DLD1 (cell line): ENCODE measurements at regions not wholly inside any gene's neighbourhood (a gene's known extent, or its start where the extent isn't known, plus 50 kb on each side); places are given as distances from the start of the nearest gene placed in this dataset.

Source experiments
- in situ Hi-C: cut with HindIII; loops from 2 replicates; pipeline ENCODE4 v1.10.0; 2017; ENCODE audit warnings: low sequenced_read_pairs

DNA sequence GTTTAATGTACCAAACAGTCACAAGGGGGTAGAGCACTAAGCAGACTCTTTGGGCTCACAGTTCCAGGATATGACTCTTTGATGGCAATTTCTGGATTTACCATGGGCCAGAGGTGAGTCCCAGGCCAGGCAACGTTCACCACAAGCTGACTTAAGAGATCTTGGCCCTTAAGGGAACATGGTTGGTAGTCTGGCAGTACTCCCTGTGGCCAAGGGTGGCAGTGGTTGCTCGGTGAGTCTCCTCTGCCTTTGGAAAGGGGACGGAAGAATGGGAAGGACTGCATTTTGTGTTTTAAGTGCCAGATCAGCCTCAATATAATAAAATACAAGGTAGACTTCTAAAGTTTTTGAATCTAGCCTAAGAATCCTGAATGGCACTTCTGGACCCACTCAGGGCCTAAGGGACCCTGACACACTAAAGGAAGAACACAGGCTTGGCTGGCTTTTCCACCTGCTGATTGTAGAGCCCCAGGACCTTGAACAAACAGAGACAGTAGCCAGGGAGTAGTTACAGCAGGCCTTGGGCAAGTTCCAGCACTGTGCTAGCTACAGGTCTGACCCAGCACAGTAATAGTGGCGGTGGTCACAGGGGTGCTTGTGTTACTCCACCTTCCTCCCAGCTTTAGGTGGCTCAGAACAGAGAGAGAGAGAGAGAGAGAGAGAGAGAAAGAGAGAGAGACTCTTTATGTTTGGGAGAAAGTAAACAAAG lies 730.7 kb upstream of the ALCAM start:
- in situ Hi-C loops = no loop called here

DNA sequence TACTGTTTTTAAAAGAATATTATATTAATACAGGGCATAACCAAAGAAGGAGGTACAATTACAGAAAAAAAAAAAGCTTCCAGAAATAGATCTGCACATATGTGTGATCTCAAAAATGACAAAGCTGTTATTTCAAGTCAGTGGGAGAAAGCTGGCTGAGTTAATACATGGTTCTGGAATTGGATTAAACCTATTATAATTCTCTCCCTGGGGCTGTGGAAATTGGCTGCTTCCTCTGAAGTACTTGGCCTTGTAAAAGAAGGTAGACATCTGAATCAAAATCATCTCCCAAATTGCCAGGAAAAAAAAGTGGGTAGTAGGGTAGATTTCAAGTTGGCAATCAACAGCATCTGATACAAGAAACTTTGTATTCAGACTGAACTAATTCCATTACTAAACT lies 723.9 kb upstream of the ALCAM start:
- in situ Hi-C loops = no loop called here

DNA sequence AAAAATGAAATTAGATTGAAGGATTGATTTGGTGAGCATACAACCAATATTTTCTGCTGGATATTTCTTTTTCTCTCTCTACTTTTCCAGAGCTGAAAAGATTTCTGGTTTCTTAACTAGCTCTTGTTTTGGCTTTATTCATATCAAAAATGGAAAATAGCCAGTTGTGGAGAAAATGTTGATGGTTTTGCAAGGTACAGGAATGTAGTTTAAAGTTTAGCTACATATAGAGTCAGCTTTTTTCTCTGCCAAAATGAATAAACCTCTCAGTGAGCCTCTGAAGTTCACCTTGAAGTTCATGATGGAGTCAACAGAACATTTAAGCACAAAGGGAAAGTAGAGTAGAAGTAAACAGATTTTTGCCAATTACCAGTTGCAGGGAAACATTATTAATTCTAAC lies 720.5 kb upstream of the ALCAM start:
- in situ Hi-C loops = no loop called here

DNA sequence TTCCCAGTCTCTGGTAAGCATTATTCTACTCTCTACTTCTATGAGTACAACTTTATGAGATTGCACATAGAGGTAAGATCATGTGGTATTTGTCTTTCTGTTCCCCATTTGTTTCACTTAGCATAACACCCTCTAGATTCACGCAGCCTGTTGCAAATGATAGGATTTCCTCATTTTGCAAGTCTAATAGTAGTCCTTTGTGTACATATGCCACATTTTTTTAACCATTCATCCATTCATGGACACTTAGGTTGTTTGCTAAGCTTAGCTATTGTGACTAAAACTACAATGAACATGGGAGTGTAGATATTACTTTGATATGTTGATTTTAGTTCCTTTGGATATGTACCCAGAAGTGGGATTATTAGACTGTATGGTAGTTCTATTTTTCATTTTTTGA lies 717.9 kb upstream of the ALCAM start:
- in situ Hi-C loops = no loop called here

DNA sequence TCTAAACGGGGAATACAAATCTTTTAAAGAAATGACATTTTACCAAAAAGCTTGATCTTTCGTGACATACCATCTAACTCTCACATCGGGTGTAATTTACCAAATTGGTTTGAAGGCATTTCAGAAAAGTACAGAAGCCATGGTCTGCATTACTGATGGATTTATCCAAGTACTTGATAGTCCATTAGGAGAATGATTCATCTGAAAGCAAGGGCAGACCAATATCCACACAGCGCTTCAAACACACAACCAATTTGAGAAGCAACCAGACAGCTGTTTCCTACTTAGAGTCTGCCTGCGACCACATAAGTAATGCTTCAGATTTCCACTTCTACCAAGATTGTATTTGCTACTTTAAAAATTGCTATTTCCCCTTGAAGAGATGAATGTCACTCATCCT lies 697.6 kb upstream of the ALCAM start:
- in situ Hi-C loops = no loop called here

DNA sequence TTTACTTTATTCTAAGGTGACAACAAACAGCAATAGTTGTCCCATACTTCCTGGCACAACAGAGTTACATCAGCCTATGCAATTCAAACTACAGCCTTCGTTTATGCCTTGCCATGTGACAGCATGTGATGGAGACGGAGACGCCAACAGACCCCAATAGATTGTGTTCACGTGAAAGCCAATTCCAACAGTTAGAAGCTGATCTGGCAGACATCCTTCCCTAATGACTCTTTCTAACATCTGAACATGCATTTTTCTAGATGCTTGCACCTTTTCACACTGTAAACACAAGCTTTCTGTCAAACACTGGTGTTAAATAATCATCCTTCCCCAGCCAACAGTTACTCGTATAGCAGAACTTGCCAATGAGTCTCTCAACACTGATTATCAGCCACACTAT lies 694.4 kb upstream of the ALCAM start:
- in situ Hi-C loops = no loop called here

DNA sequence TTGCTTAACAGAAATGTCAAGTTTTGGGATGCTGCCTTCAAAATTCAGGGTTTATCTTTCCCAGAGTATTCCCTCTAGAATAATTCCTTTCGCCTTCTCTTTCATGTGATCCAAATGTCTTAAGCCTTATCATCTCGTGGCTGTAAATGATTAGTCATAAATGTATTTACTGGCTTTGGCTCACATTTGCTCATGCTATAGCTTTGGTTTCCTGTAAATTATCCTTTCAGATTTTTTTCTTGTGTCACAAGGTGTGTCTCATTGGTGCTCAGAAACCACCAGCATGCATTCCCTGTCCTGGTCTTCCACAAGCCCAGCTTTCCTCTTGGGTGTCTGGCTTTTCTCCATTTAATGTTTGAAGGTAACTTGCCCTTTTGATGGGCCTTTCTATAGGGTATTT lies 692.7 kb upstream of the ALCAM start:
- in situ Hi-C loops = no loop called here

DNA sequence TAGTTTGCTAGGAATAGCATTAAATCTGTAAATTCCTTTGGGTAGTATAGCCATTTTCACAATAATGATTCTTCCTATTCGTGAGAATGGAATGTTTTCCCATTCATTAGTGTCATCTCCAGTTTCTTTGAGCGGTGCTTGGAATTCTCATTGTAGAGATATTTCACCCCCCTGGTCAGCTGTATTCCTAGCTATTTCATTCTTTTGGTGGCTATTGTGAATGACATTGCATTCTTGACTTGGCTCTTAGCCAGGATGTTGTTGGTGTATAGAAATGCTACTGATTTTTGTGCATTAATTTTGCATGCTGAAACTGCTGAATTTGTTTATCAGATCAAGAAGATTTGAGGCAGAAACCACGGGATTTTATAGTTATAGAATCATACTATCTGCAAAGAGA lies 690.5 kb upstream of the ALCAM start:
- in situ Hi-C loops = no loop called here

DNA sequence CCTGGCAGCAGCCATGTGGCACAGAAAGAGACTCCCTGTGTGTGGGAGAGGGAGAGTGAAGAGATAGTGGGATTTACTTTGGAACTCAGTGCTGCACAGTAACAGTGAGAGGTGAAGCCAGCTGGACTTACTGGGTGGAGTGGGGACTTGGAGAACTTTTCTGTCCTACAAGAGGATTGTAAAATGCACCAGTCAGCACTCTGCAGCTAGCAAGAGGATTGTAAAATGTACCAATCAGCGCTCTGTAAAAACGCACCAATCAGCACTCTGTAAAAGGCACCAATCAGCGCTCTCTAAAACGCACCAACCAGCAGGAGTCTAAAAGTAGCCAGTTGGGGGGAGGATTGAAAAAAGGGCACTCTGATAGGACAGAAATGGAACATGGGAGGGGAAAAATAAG lies 688.8 kb upstream of the ALCAM start:
- in situ Hi-C loops = no loop called here

DNA sequence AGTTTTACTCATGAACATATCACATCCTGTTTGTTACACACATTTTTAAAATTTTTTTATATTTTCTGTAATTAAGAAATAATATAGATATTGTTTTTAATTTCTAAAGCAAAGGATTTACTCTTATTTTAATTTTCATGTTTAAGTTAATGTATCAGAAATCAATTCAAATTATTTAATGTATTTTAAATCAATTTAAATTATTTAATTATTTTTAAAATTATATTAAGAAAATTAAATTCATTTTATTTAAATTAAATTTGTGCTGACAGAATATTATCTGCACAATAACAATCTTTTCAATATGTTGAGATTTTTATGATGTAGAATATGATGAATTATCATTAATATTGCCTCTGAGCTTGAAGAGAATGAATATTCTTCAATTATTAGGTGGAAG lies 681.2 kb upstream of the ALCAM start:
- in situ Hi-C loops = no loop called here

DNA sequence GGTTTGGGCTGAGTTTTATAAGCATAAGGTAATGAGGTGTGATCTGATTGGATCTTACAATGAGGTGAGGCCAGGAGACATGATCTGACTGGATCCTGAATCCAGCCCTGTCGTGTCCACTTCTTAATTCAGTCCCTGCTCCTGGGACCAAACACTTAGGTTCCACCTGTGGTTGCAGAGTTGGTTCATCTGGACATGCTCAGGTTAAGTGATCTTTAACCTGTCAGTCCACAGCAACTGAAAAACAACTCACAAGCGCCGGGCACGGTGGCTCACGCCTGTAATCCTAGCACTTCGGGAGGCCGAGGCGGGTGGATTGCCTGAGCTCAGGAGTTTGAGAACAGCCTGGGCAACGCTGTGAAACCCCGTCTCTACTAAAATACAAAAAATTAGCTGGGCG lies 679.3 kb upstream of the ALCAM start:
- in situ Hi-C loops = no loop called here

DNA sequence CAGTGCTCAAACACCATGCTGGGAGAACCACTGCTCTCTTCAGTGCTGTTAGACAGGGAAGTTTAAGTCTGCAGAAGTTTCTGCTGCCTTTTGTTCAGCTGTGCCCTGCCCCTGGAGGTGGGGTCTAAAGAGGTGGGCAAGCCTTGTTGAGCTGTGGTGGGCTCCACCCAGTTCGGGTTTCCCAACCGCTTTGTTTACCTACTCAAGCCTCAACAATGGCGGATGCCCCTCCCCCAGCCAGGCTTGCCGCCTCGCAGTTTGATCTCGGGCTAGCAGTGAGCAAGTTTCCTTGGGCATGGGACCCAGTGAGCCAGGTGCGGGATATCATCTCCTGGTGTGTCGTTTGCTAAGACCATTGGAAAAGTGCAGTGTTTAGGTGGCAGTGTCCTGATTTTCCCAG lies 670.2 kb upstream of the ALCAM start:
- in situ Hi-C loops = no loop called here

DNA sequence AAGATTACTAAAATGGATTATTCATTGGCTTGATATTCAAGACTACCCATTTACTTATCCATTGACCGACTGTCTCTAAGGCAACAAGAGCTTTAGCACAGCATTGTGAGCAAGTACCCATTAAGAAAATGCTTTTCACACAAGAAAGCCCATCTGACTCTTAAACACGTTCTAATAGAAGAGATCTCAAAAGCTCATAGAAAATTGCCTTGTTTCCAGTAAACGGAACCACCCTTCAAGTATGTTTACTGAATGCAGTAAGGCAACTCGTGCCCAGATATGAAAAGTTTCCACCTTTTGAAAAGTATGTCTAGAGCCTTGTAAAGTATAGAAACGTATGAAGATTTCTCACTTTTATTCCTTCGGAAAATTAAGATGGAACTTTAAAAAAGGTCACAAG lies 655.3 kb upstream of the ALCAM start:
- in situ Hi-C loops = no loop called here

DNA sequence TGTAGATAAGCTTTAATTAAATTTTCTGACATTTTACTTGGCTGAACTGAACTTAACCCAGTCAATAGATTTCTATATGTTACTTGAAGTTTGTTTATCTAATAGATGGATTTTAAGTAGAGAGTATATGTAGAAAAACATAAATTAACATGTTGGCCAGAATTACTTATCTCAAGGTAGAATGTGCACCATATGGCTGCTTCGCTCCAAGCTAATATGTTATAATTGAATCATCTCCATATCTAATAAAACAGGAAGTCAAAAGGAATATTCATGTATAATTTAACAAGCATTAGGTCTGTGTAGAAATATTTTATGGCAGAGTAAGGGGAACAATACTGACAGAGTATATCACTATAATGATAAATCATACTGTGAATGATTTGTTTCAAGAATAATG lies 650.7 kb upstream of the ALCAM start:
- in situ Hi-C loops = no loop called here

DNA sequence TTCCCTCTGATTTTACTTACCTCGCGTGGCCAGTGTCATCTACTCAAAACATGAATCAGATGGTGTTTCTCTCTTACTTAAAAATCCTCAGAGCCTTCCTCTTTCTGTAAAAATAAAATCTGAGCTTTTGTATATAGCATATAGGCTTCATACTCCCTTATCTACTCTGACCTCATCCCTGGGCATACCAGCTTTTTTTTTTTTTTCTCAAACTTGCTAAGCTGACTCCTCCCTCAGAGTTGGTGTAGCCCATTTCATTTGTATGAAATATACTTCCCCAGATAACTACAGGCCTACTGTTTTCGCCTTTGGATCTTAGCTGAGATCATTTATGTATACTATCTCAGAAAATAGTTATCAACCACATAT lies 648.9 kb upstream of the ALCAM start:
- in situ Hi-C loops = no loop called here

DNA sequence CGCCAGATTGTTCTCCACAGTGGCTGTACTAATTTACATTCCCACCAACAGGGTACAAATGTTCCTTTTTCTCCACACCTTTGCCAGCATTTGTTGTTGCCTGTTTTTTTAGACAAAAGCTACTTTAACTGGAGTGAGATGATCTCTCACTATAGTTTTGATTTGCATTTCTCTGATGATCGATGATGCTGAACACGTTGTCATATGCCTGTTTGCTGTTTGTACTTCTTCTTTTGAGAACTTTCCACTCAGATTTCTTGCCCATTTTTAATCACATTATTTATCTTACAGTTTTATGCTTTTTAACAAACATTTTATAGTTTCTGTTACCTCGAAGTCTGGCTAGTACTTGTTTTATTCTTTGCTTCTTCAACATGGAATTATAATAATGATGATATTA lies 643.7 kb upstream of the ALCAM start:
- in situ Hi-C loops = no loop called here

DNA sequence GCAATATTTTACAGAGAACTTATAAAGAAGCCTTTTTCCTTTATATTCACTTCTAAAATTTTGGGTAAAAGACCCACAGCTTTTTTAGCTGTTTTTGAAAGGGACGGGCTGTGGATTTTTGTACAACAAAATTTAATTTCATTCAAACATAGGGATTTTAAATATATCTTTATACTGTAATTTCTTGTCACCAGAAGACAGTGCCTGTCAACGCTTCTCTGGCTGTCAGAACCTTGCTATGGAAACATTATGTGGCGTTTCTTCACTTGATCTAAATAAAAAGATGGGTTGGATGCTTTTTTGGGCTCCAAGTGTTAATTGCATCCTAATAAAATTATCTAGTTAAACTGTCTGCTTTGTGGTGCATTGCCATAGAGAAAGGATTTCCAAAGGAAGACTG lies 635.6 kb upstream of the ALCAM start:
- in situ Hi-C loops = no loop called here

DNA sequence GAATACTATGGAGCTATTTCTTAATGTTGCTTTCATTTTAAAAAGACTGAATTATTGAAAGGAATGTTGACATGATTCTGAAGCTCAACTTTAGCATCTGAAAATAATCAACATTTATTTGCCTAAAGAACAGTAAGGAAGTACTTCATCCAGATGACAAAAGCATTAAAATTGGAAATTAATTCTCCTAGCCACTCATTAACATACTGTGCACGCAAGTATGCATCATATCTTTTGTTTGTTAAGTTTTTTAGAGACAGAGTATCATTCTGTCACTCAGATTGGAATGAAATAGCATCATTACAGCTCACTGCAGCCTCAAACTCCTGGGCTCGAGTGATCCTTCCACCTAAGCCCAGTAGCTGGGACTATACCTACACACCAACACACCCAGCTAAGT lies 632.1 kb upstream of the ALCAM start:
- in situ Hi-C loops = no loop called here

DNA sequence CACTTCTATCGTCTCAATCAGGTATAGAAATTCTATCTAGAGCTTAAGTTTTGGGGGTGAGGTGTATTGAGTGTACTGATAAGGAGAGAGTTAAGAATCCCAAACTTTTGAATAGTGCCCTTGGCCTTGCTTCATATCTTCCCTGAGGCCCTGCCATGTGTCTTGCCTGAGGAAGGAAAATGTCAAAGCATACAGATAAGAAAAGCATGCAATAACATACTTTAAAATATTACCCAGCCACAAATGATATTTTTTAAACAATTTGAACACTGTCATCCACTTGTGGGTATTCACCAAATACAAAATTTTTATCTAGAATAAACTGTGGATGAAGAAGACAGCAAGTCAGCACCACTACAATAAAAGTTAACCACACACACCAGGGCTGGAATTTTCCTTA lies 631.0 kb upstream of the ALCAM start:
- in situ Hi-C loops = no loop called here

DNA sequence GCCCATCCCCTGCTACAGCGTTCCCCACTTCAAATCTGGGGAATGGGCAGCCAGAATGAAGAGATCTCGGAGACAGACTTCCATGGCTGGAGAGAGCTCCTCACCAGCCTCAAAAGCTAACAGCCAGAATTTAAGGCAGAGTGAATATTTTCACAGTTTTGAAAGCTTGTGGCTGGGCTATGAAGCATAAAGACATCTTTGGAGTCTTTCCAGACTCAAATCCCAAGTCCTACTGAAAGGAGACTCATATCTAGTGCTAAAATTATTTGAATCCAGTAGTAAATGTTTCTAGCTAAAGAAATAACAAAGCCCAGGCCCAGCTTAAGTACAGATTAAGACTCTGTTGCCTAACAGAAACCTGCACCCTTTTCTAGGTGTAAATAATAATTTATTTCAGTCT lies 628.4 kb upstream of the ALCAM start:
- in situ Hi-C loops = no loop called here

DNA sequence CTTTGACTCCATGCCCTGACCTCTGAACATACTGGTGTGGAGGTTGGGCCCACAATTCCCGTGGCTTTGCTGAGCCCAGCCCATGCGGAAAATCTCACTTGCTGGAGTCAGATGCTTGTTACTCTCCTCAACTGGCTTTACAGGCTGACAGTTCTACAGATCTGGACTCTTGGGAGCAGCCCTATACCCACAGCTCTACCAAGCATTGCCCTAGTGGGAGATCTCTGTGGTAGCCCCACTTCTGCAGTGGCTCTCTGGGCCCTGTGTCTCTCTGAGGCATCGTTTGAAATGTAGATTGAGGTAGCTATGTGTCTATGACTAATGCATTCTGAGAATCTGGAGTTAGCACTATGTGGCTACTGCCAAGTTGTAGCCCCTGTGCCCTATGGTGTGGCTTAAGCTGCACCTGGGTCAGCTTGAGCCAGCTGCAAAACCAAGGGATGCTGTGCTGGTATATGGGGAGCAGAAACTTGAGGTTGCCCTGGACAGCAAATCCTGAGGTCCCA lies 625.8 kb upstream of the ALCAM start:
- in situ Hi-C loops = no loop called here

DNA sequence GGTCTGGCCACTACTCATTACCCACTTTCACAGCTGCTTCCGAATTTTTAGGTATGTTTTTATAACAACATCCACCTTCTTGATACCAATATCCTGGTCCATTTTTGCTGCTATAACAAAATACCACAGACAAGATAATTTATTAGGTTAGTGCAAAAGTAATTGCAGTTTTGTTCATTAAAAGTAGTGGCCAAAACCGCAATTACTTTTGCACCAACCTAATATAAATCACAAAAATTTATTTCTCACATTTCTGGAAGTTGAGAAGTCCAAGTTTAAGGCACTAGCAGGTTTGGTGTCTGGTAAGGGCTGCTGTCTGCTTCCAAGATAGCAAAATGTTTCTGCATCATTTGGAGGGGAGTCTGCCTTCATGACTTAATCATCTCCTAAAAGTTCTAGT lies 624.7 kb upstream of the ALCAM start:
- in situ Hi-C loops = no loop called here

DNA sequence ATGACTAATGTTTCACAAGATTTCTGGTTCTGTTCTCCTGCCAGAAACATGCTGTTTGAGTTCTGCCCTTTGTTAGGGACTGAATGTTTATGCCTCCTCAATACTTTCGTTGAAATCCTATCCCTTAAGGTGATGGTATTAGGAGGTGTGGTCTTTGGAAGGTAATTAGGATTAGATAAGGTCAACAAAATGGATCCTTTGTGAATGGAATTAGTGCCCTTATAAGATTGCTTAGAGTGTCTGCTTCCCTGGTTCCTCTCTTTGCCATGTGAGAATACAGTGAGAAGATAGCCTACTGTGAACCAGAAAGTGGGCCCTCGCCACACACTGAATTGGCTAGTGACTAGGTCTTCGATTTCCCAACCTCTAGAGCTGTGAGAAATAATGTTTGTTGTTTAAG lies 621.4 kb upstream of the ALCAM start:
- in situ Hi-C loops = no loop called here
